Loucy (cell line): ENCODE measurements at regions not wholly inside any gene's neighbourhood (a gene's known extent, or its start where the extent isn't known, plus 50 kb on each side); places are given as distances from the start of the nearest gene placed in this dataset.

Source experiments
- EZH2phosphoT487 ChIP-seq: fragments of 200-600 bp; IDR thresholded peaks from 2 replicates; pipeline ENCODE4 v1.6.1; 2018; ENCODE audit warnings: antibody characterized with exemption, mild to moderate bottlenecking, moderate library complexity, borderline replicate concordance
- TF ChIP-seq, protein P1 (sequence below): fragments of 200-600 bp; sonication (generic); conservative IDR thresholded peaks from 2 replicates; pipeline ENCODE4 v1.5.1; 2014; ENCODE audit warnings: mild to moderate bottlenecking, antibody characterized with exemption, low read length

DNA sequence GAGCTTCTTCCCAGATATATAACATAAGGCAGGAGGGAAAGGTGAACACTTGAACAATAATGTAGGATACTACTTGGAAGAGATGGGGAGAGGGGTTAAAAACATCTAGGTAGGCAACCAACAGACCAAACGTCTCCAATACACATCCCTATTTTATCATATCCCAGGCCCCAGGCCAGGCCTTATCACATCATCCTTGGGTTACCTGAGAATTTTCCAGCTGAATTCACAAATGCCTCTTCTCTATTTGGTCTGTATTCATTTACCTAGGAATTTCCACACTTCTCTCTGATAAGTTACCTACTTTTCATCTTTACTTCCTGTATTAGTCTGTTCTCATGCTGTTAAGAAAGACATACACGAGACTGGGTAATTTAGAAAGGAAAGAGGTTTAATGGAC is 141.9 kb upstream of the C1orf21 start:
- TF ChIP-seq, protein P1, sequence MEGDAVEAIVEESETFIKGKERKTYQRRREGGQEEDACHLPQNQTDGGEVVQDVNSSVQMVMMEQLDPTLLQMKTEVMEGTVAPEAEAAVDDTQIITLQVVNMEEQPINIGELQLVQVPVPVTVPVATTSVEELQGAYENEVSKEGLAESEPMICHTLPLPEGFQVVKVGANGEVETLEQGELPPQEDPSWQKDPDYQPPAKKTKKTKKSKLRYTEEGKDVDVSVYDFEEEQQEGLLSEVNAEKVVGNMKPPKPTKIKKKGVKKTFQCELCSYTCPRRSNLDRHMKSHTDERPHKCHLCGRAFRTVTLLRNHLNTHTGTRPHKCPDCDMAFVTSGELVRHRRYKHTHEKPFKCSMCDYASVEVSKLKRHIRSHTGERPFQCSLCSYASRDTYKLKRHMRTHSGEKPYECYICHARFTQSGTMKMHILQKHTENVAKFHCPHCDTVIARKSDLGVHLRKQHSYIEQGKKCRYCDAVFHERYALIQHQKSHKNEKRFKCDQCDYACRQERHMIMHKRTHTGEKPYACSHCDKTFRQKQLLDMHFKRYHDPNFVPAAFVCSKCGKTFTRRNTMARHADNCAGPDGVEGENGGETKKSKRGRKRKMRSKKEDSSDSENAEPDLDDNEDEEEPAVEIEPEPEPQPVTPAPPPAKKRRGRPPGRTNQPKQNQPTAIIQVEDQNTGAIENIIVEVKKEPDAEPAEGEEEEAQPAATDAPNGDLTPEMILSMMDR = no peak
- TF ChIP-seq EZH2phosphoT487 = no peak
